Activated CD4-positive, alpha-beta T cell treated with anti-CD3 and anti-CD28 coated beads for 4 hours (primary cell): ENCODE measurements at regions not wholly inside any gene's neighbourhood (a gene's known extent, or its start where the extent isn't known, plus 50 kb on each side); places are given as distances from the start of the nearest gene placed in this dataset.
"Not testable (repeated sequence)": the region's sequence is repeated elsewhere in the genome, so short reads cannot be mapped to it uniquely, and the experiment has no call there.

ENCODE experiments used
- DNase-seq, 2 donors: peaks; one replicate each; pipeline ENCODE4 v3.0.0-alpha.2; 2020

DNA sequence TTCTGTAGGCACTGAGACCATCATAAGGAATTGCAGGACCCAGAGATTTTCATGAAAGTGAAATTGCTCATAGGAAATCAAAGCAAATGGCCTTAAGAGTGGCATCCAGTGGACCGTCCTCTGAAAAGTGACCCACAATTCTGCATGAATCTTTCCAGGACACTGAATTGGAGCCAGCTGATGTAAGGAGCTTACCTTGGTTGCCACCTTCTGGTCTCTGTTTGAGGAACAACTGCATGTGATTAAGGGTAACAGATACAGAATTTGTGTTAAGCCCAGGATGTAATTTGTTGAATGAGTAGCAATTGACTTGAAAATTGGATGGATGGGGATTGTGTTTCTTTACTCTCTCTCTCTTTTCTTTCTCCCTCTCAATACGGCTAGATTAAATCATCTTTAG is 49.9 kb upstream of the GAS1 start:
- DNase-seq = no peak

- DNase-seq = no peak
These were observed 50.6 kb upstream of the GAS1 start for GRCh38 chr9:86997951-86998350.

DNA sequence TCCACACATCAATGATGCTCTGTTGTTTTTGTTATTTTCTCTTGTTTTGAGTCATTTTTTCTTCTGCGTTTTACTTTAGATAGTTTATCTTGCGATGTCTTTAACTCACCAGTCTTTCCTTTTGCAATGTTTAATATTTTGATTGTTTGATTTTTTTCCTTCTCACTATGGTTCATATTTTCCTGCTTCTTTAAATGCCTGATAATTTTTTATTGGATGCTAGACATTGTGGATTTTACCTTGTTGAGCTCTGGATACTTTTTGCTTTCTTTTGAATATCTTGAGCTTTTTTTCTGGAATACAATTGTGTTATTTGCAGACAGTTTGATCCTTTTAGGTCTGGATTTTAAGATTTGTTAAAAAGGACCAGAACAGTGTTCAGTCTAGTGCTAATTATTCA is 55.2 kb upstream of the GAS1 start:
- DNase-seq = no peak

- DNase-seq = no peak
These were observed 56.7 kb upstream of the GAS1 start for GRCh38 chr9:87004016-87004415.

GRCh38 chr9:87006956-87007355 is 59.6 kb upstream of the GAS1 start:
- DNase-seq = no peak

- no peak for DNase-seq
These were observed 60.5 kb upstream of the GAS1 start for GRCh38 chr9:87007711-87008366.

GRCh38 chr9:87008667-87009066 is 61.4 kb upstream of the GAS1 start:
- DNase-seq = no peak

GRCh38 chr9:87010626-87011025 is 63.3 kb upstream of the GAS1 start:
- DNase-seq = no peak

GRCh38 chr9:87011551-87011950 is 64.2 kb upstream of the GAS1 start:
- DNase-seq = no peak

GRCh38 chr9:87013490-87013889 is 66.2 kb upstream of the GAS1 start:
- no peak for DNase-seq

DNA sequence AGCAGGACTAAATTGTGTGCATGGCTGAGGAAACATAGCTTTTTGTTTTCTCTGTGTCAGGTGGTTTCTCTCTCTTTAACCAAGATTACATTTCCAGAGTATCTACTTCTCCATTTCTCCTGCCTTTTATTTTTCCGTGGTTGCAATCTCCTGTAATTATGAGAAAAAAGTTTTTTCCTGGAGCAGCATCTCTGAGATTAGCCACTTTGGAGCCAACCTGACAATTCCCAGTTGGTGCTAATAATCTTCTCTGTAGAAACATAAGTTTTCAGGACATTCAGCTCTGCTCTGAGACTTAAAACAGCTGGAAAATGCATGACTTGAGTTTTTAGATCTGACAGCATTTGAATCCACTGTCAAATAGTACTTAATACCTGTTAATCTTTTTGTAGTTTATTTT is 67.1 kb upstream of the GAS1 start:
- no peak for DNase-seq

DNA sequence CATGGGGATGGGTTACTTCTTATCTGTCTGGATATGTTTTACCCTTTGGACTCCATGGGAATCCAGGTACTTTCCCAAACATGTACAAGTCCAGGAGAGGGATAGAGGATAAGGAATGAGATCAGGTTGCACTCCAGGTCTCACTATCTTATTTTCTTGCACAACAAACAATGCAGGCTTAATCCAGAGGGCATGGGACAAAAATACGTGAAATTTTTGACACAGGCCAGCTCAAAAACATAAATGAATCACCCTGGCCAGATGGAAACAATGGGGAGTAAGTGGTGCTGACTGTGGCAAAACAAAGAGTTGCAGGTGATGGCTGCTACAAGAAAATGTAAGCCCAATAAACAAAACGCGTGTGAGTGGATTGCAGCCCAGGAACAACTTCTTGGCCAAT is 69.4 kb upstream of the GAS1 start:
- no peak for DNase-seq

DNA sequence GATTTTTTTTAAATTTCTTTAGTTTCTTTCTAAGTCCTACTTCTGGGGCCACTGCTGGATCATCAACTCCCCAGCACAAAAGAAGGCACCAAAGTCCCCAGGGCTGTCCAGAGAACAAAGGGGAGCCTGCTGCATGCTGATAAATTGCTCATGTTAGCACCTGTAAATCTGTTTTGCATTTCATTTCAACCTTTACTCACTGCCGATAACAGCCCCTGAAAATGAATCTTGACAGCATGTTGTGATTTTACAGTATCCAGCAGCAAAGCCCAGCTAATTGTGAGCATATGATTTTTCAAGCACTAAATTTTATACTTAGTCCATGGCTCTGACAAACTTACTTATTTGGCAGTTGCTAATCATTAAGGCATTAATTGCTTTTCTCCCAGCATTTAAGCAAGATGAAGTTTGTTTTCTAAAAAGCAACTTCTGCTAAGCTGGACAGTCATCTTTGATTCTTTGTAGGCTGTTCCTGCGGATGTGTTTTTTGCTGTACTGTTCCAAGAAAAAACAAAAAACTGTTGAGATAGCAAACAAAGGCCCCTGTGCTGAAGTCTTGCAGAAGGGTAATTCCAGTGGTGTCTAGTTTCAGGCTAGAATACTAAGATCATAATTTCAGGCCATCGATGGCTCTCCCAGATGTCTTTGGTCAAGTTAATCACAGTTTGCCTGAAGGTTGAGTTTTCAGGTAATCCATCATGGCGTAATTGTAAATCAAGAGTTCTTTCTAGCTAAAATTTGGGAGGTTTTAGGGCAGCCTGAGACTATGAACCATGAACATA is 73.1 kb upstream of the GAS1 start:
- DNase-seq = no peak

DNA sequence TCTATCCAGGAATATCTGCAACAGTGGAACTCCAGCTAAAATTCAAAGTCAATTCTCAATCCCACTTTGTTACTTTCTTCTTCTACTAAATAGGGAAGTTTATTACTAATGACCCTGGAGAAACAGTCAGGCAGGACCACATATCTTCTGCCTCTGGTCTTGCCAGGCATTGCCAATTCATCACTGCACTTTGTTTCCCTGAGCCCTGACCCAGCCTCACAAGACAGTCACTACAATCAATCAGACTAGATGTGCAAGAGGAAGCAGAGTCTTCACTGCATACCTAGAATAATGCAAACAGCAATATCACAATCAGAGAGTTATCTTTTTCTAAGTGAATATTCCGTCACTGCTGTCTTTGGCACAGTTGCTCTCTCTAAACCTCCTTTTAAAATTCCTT is 74.9 kb upstream of the GAS1 start:
- no peak for DNase-seq

- no peak for DNase-seq
These were observed 78.9 kb upstream of the GAS1 start for GRCh38 chr9:87026204-87026603.

GRCh38 chr9:87028836-87029235 is 81.5 kb upstream of the GAS1 start:
- not testable (repeated sequence) for DNase-seq

DNA sequence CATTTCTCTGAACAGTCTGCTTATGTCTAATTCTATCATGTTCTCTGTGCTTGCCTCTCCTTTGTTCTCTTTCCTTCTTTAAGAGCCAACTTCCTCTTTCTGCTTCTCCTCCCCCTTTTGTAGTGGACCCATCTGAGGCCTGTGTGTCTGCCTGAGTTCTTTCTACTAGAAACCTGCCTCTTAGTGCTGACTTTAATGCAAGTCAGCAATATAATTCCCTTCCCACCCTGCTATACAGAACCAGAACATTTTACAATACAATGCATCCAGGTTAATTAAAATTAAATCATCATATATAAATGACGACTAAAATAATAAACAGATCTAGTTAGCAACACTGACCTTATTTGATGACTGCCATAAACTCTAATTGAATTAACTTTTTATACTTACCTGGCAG is 82.6 kb upstream of the GAS1 start:
- DNase-seq = no peak

DNA sequence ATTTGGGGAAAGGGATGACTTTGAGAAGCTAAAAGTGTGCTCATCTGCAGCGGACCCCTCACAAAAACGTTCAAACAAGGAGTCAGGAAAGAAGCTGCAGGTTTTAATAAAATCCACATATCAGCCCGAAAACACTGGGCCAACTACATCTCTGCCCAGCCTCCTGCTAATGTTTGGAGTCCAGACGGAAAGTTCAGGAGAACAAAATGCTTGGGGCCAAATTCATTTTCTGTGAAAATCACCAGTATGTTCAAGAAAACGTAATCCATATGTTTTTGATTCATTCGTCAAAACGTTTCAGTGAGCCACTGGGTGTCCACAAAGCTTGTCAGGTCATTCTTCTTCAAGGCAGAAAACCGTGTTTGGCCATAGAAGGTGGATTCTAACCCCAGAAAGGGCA is 87.5 kb upstream of the GAS1 start:
- no peak for DNase-seq

- no peak for DNase-seq
These were observed 88.6 kb upstream of the GAS1 start for GRCh38 chr9:87035879-87036278.

- DNase-seq = no peak
These were observed 89.2 kb upstream of the GAS1 start for GRCh38 chr9:87036506-87036905.

DNA sequence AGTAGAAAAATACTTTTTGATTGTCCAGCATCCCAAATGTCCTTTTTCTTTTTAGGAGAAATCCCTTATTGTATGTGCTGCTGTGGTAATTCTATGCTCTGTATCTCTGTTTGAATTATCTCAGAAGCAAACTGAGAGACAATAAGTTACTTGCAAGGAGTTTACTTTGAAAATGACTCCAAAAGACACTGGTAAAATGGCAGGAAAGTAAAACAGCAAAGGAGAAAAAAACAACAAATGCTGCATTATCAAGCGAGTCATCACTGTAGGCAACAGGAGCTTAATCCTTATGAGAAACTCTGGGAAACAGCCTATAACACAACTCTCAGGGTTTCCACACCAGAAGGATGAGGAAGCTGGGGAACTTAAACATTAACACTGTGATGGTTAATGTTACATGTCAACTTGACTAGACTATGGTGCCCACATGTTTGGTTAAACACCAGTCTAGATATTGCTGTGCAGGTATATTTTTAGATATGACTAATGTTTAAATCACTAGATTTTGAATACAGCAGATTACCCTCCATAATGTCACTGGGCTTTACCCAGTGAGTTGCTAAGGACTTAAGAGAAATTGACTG is 92.6 kb upstream of the GAS1 start:
- DNase-seq = no peak

DNA sequence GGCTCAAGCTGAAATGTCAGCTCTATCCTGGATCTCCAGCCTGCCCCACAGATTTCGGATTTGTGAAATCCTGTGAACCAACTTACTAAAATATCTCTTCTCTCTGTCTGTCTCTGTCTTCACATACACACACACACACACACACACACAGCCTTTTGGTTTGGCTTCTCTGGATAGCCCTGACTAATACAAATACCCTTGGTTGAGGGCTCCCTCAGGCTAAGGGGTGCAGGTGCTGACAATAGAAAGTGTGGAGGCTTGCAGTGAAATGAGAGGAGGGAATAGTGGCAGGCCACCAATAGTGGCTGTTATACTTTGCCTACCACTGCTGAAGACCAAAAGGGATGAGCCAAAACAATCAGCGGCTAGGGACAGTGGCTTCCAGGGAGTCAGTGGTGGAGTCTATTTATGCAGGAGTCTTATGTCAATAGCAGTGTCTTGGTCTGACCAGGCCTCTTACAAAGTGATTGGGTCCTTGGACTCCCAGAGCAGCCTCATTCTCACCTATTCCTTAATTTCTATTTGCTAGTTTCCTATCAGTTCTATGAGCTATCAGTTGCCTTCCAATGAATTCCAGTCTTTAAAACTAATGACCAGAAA is 93.2 kb upstream of the GAS1 start:
- no peak for DNase-seq

- not testable (repeated sequence) for DNase-seq
These were observed 94.4 kb upstream of the GAS1 start for GRCh38 chr9:87041553-87042235.
